Transverse colon (tissue), 4 donors: ENCODE measurements at regions not wholly inside any gene's neighbourhood (a gene's known extent, or its start where the extent isn't known, plus 50 kb on each side); places are given as distances from the start of the nearest gene placed in this dataset.
"Not testable (repeated sequence)": the region's sequence is repeated elsewhere in the genome, so short reads cannot be mapped to it uniquely, and the experiment has no call there.

Source experiments
- DNase-seq: peaks from one replicate; pipeline ENCODE4 v3.0.0-alpha.2; 2019
- H3K27ac ChIP-seq, 4 donors: fragments of 200-600 bp; sonication (generic); 2 replicates each; pipeline ENCODE4 v1.5.1; 2016 to 2018; ENCODE audit warnings: inconsistent platforms in 4 of 4
- H3K27me3 ChIP-seq: fragments of 200-600 bp; sonication (generic); 2 replicates; pipeline ENCODE4 v1.5.1; 2017; ENCODE audit warnings: inconsistent platforms
- H3K36me3 ChIP-seq, 4 donors: fragments of 200-600 bp; sonication (generic); 2 replicates each; pipeline ENCODE4 v1.5.1; 2017 to 2019; ENCODE audit warnings: inconsistent platforms in 4 of 4
- H3K4me1 ChIP-seq, 4 donors: fragments of 200-600 bp; sonication (generic); 2 replicates each; pipeline ENCODE4 v1.5.1; 2017 to 2020; ENCODE audit warnings: inconsistent platforms in 4 of 4
- H3K4me3 ChIP-seq, 4 donors: fragments of 200-600 bp; sonication (generic); 1 replicate in 1 of 4; 2 replicates in 3 of 4; pipeline versions ENCODE4 v1.5.1 to v1.6.1; 2017 to 2019; ENCODE audit warnings: inconsistent platforms in 4 of 4
- H3K9me3 ChIP-seq, 2 donors: fragments of 200-600 bp; sonication (generic); 2 replicates each; pipeline ENCODE4 v1.5.1; 2017 to 2019; ENCODE audit warnings: inconsistent platforms in 2 of 2
- EP300 ChIP-seq: sonication (generic); formaldehyde crosslinking; IDR thresholded peaks from one replicate; pipeline ENCODE4 v1.6.1; 2017; ENCODE audit warnings: antibody characterized with exemption, low read depth
- POLR2A ChIP-seq: fragments of 450-650 bp; IDR thresholded peaks from one replicate; pipeline ENCODE4 v1.6.1; 2016; ENCODE audit warnings: antibody characterized with exemption, mild to moderate bottlenecking, moderate library complexity
- POLR2AphosphoS5 ChIP-seq, 3 donors: sonication (generic); formaldehyde crosslinking; IDR thresholded peaks; one replicate each; pipeline ENCODE4 v1.6.1; 2016; ENCODE audit warnings: antibody characterized with exemption in 3 of 3
- WGBS, 2 donors: methylation state at CpG; one replicate each; pipeline ENCODE4 v1.1.5; 2018; ENCODE audit warnings: low coverage in 1 of 2; 5-methylcytosine and 5-hydroxymethylcytosine counted together
- in situ Hi-C, 4 donors: fragments of 200-750 bp; cut with MboI; loops; one replicate each; pipeline versions ENCODE4 v1.15.0 to v1.15.1; 2017; ENCODE audit warnings: low sequenced_read_pairs in 3 of 4, low pct_ligation_motif_present in 1 of 4, low pct_unique_long_range_greater_than_20kb in 1 of 4
- intact Hi-C: fragments of 100-400 bp; cut with DNase I; formaldehyde crosslinking; loops from one replicate; pipeline ENCODE4 v1.15.1; 2023; ENCODE audit warnings: low total_unique reads
- TF ChIP-seq, protein P1 (sequence below), 5 experiments: fragments of 200-600 bp in 3 of 5; fragments of 450-650 bp in 2 of 5; sonication (generic) in 3 of 5; IDR thresholded peaks; 1 replicate in 2 of 5; 2 replicates in 3 of 5; pipeline ENCODE4 v1.5.1; 2016 to 2017; ENCODE audit warnings: antibody characterized with exemption in 5 of 5, inconsistent platforms in 3 of 5, mild to moderate bottlenecking in 2 of 5, moderate library complexity in 1 of 5

DNA sequence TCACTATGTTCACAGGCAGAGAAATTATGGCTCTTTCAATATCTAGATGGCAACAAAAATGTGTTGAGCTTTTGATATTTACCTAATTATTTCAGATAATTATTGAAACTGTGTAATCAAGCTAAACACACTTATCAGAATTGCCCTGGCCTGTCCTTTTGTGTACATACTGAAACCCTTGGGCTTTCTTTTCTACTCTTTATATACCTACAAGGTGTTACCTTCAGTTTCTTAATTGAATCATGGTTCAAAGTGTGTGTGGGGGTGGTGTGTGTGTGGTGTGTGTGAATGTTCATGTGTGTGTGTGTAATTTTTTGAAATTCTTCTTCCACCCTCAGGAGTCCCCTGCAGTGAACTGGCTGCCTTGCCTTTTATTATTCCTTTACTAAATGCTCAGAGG, 506.8 kb upstream of the SOX9 start:
- peaks cover 4 to 9% of the 10 kb centered on the region in 2 donors for H3K9me3 ChIP-seq
- TF ChIP-seq POLR2A (no peak), EP300 (no peak), POLR2AphosphoS5 (IDR thresholded peaks at IDR 0.05) (no peak)
- TF ChIP-seq, protein P1, sequence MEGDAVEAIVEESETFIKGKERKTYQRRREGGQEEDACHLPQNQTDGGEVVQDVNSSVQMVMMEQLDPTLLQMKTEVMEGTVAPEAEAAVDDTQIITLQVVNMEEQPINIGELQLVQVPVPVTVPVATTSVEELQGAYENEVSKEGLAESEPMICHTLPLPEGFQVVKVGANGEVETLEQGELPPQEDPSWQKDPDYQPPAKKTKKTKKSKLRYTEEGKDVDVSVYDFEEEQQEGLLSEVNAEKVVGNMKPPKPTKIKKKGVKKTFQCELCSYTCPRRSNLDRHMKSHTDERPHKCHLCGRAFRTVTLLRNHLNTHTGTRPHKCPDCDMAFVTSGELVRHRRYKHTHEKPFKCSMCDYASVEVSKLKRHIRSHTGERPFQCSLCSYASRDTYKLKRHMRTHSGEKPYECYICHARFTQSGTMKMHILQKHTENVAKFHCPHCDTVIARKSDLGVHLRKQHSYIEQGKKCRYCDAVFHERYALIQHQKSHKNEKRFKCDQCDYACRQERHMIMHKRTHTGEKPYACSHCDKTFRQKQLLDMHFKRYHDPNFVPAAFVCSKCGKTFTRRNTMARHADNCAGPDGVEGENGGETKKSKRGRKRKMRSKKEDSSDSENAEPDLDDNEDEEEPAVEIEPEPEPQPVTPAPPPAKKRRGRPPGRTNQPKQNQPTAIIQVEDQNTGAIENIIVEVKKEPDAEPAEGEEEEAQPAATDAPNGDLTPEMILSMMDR (IDR thresholded peaks at IDR 0.05): no peak
- intact Hi-C loops (no loop called here), in situ Hi-C loops (no loop called here)
- H3K27me3 ChIP-seq: no peaks in the 10 kb centered on the region
- no peak overlapping the region for H3K27ac ChIP-seq
- no peak overlapping the region for H3K4me3 ChIP-seq
- no peaks in the 10 kb centered on the region for H3K36me3 ChIP-seq
- H3K4me1 ChIP-seq: no peaks in the 10 kb centered on the region
- no peak for DNase-seq

DNA sequence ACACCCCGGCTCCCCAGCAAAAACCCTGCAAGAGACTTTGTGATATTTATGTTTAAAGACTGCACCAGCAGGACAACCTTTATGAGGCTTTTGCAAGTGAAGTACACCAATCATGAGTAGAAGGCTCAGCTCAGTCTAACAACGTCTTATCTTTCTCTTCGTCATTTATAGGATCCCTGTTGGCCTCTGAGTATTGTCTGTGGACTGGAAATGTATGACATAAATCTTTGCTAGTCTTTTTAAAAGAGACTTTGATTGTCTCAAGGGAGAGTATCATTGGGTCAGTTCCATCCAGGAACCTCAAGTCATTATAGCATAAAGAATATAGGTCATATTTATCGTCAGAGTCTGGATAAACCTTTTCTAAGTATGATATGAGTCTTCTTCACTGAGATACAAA, 505.0 kb upstream of the SOX9 start:
- Histone ChIP-seq H3K27me3 (no peaks in the 10 kb centered on the region), H3K4me1 (no peaks in the 10 kb centered on the region), H3K9me3 (peaks cover 4 to 9% of the 10 kb centered on the region in 2 donors), H3K36me3 (no peaks in the 10 kb centered on the region), H3K4me3 (no peak overlapping the region), H3K27ac (no peak overlapping the region)
- intact Hi-C loops (no loop called here), in situ Hi-C loops (no loop called here)
- 31 to 46% methylated on average over 4 of the region's 4 CpGs for WGBS, 2 donors
- DNase-seq: no peak
- no peak for TF ChIP-seq EP300
- TF ChIP-seq, protein P1 (IDR thresholded peaks at IDR 0.05): no peak
- TF ChIP-seq POLR2AphosphoS5 (IDR thresholded peaks at IDR 0.05): no peak
- TF ChIP-seq POLR2A: no peak

DNA sequence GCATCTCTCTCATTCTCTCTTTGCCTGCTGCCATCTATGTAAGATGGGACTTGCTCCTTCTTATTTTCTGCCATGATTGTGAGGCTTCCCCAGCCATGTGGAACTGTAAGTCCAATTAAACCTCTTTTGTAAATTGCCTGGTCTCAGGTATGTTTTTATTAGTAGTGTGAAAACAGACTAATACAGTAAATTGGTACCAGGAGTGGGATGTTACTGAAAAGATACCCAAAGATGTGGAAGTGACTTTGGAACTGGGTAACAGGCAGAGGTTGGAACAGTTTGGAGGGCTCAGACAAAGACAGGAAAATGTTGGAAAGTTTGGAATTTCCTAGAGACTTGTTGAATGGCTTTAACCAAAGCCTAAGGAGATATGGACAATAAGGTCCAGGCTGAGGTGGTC, 503.1 kb upstream of the SOX9 start:
- H3K27me3 ChIP-seq, H3K4me3 ChIP-seq, intact Hi-C loops, H3K4me1 ChIP-seq, H3K27ac ChIP-seq, DNase-seq, H3K36me3 ChIP-seq, in situ Hi-C loops, H3K9me3 ChIP-seq: not testable (repeated sequence)

DNA sequence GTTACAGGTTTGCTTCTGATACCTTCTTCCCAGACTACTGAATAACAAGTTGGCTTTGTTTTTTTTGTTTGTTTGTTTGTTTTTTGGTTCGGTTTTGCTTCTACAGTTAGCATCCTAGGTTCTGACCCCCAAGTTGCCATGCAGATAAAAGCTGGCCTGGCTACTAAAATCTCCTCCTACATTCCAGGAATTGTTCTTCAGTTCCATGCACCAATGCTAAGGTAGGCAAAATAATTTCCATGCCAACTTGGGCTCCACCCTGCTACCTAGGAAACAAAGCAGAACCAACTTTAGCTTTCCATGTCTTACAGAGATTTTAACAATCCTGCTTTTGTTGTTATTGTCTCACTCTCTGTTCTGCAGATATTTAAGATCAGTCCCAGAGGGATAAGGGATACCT, 495.5 kb upstream of the SOX9 start:
- Histone ChIP-seq H3K27ac (no peak overlapping the region), H3K4me3 (no peak overlapping the region), H3K4me1 (no peaks in the 10 kb centered on the region), H3K27me3 (no peaks in the 10 kb centered on the region), H3K9me3 (no peaks in the 10 kb centered on the region), H3K36me3 (no peaks in the 10 kb centered on the region)
- TF ChIP-seq POLR2A (no peak), EP300 (no peak), POLR2AphosphoS5 (IDR thresholded peaks at IDR 0.05) (no peak)
- TF ChIP-seq, protein P1 (IDR thresholded peaks at IDR 0.05): no peak
- intact Hi-C loops: no loop called here
- 54 to 100% methylated on average over 1 of the region's 1 CpG for WGBS, 2 donors
- in situ Hi-C loops: loop anchor here in 1 of 4 donors (25.0 kb wide), 1 partner anchor 88 kb away; no protein-coding TSS in a partner anchor
- DNase-seq: no peak

DNA sequence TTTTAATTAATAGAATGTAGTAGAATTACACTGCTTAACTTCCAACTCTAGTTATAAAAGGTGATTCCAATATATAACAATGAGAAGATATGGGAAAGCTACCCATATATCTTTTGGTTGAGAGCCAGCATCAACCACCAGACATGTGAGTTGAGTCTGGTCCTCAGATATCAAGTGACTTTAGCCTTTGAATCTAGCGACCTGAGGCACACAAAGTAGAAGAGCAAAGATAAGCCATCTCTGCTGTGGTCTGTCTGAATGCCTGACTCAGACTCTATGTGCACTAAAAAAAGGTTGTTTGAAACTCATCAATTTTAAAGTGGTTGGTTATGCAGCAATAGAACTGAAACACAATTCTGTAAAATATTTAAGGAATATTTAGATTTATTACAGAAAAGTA, 492.5 kb upstream of the SOX9 start:
- WGBS, 2 donors: 43 to 70% methylated on average over 1 of the region's 1 CpG
- no peaks in the 10 kb centered on the region for H3K9me3 ChIP-seq
- peaks cover under 1 to 18% (median 11%) of the 10 kb centered on the region in 4 donors for H3K4me1 ChIP-seq
- DNase-seq: no peak
- TF ChIP-seq POLR2AphosphoS5 (IDR thresholded peaks at IDR 0.05) (no peak), EP300 (no peak), POLR2A (no peak)
- TF ChIP-seq, protein P1 (IDR thresholded peaks at IDR 0.05): no peak
- in situ Hi-C loops (loop anchor here in 1 of 4 donors (25.0 kb wide), 1 partner anchor 91 kb away; no protein-coding TSS in a partner anchor), intact Hi-C loops (no loop called here)
- no peaks in the 10 kb centered on the region for H3K36me3 ChIP-seq
- H3K27me3 ChIP-seq: no peaks in the 10 kb centered on the region
- no peak overlapping the region for H3K4me3 ChIP-seq
- H3K27ac ChIP-seq: no peak overlapping the region
